SK-N-SH (cell line): ENCODE measurements at regions not wholly inside any gene's neighbourhood (a gene's known extent, or its start where the extent isn't known, plus 50 kb on each side); places are given as distances from the start of the nearest gene placed in this dataset.

Experiments
- CTCF ChIP-seq: fragments of 200-600 bp; sonication (generic); IDR thresholded peaks from 2 replicates; pipeline ENCODE4 v1.6.1; 2017; ENCODE audit warnings: antibody characterized with exemption, mild to moderate bottlenecking, moderate library complexity
- EP300 ChIP-seq, 2 experiments: IDR thresholded peaks; 2 replicates each; pipeline versions ENCODE4 v1.4.0 to v1.6.1; 2012; ENCODE audit warnings: borderline replicate concordance in 1 of 2, low read depth in 1 of 2, low read length in 1 of 2
- NFIC ChIP-seq: IDR thresholded peaks from 2 replicates; pipeline ENCODE4 v1.4.0; 2012; ENCODE audit warnings: borderline replicate concordance
- NRF1 ChIP-seq: IDR thresholded peaks from 2 replicates; pipeline ENCODE4 v1.6.1; 2012; ENCODE audit warnings: low read depth, mild to moderate bottlenecking, low read length
- POLR2AphosphoS5 ChIP-seq: IDR thresholded peaks from 2 replicates; pipeline ENCODE4 v1.6.1; 2012; ENCODE audit warnings: low read depth, low read length
- RAD21 ChIP-seq: IDR thresholded peaks from 2 replicates; pipeline ENCODE4 v1.6.1; 2012; ENCODE audit warnings: mild to moderate bottlenecking, low read length
- RCOR1 ChIP-seq: fragments of 150-350 bp; IDR thresholded peaks from 2 replicates; pipeline ENCODE4 v1.6.1; 2017; ENCODE audit warnings: antibody characterized with exemption, low read length
- SMC3 ChIP-seq: IDR thresholded peaks from 2 replicates; pipeline ENCODE4 v1.6.1; 2012; ENCODE audit warnings: low read depth, low read length, improper control_type of control experiment
- TCF12 ChIP-seq: IDR thresholded peaks from 2 replicates; pipeline ENCODE4 v1.4.0; 2012
- TEAD4 ChIP-seq: IDR thresholded peaks from 2 replicates; pipeline ENCODE4 v1.4.0; 2012; ENCODE audit warnings: mild to moderate bottlenecking, borderline replicate concordance; ENCODE audit not compliant: insufficient read depth

DNA sequence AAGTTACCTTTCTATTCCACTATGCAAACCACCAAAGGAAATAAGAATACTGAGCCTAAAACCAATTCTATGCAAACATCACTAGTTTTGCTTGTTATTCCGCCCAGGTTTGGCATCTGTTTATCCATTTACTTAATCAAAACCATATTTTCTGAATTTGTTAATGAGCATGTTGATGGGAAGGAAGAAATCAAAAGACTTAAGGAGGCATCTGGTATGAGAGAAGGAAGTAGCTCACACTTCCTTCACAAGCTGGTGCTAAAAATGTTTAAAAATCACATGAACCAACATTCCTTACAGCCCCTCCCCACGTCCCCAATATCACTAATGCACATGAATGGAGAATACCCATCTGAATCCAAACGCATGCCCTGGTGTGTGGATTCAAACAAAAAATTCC is 52.0 kb upstream of the PRKAR2B start:
- TF ChIP-seq NFIC (no peak), CTCF (no peak), NRF1 (no peak), RAD21 (no peak), EP300 (IDR thresholded peaks at IDR 0.05; ENCODE audit: borderline replicate concordance in 1 of 2, low read depth in 1 of 2, low read length in 1 of 2) (no peak), SMC3 (no peak), RCOR1 (no peak), TEAD4 (no peak), POLR2AphosphoS5 (no peak), TCF12 (no peak)
